ENCODE measurements at regions not wholly inside any gene's neighbourhood (a gene's known extent, or its start where the extent isn't known, plus 50 kb on each side); places are given as distances from the start of the nearest gene placed in this dataset.

- no peak for TF ChIP-seq CTCF (IDR thresholded peaks at IDR 0.05; ENCODE audit: insufficient read depth, low read depth, low read length)
- ChIA-PET CTCF (no interaction called here), POLR2A (no interaction called here)
- no peak for DNase-seq (ENCODE audit: low read depth)
- no peak overlapping the region for H3K4me3 ChIP-seq (ENCODE audit: low read depth, low read length)
- H3K36me3 ChIP-seq (ENCODE audit: control insufficient read depth, insufficient read depth, low read length): no peaks in the 10 kb centered on the region
- H3K27me3 ChIP-seq (ENCODE audit: control insufficient read depth, insufficient read depth, low read length): no peaks in the 10 kb centered on the region
Observed at GRCh38 chr5:2488593-2488992, 262.9 kb downstream of the IRX2 start.

GRCh38 chr5:2487152-2487763 lies 264.2 kb downstream of the IRX2 start:
- CTCF ChIA-PET: no interaction called here
- POLR2A ChIA-PET: no interaction called here
- DNase-seq (ENCODE audit: low read depth): no peak
- no peaks in the 10 kb centered on the region for H3K36me3 ChIP-seq (ENCODE audit: control insufficient read depth, insufficient read depth, low read length)
- H3K27me3 ChIP-seq (ENCODE audit: control insufficient read depth, insufficient read depth, low read length): no peaks in the 10 kb centered on the region
- H3K4me3 ChIP-seq (ENCODE audit: low read depth, low read length): no peak overlapping the region
- no peak for TF ChIP-seq CTCF (IDR thresholded peaks at IDR 0.05; ENCODE audit: insufficient read depth, low read depth, low read length)

- TF ChIP-seq CTCF (IDR thresholded peaks at IDR 0.05; ENCODE audit: insufficient read depth, low read depth, low read length): no peak
- no peaks in the 10 kb centered on the region for H3K36me3 ChIP-seq (ENCODE audit: control insufficient read depth, insufficient read depth, low read length)
- H3K27me3 ChIP-seq (ENCODE audit: control insufficient read depth, insufficient read depth, low read length): no peaks in the 10 kb centered on the region
- ChIA-PET CTCF (no interaction called here), POLR2A (no interaction called here)
- DNase-seq (ENCODE audit: low read depth): no peak
- no peak overlapping the region for H3K4me3 ChIP-seq (ENCODE audit: low read depth, low read length)
Observed at GRCh38 chr5:2486373-2486772, 265.1 kb downstream of the IRX2 start.

GRCh38 chr5:2482778-2483177 lies 268.7 kb downstream of the IRX2 start:
- no peaks in the 10 kb centered on the region for H3K36me3 ChIP-seq (ENCODE audit: control insufficient read depth, insufficient read depth, low read length)
- DNase-seq (ENCODE audit: low read depth): no peak
- no peak overlapping the region for H3K4me3 ChIP-seq (ENCODE audit: low read depth, low read length)
- no peak for TF ChIP-seq CTCF (IDR thresholded peaks at IDR 0.05; ENCODE audit: insufficient read depth, low read depth, low read length)
- no peaks in the 10 kb centered on the region for H3K27me3 ChIP-seq (ENCODE audit: control insufficient read depth, insufficient read depth, low read length)
- POLR2A ChIA-PET: no interaction called here
- CTCF ChIA-PET: no interaction called here

GRCh38 chr5:2480871-2481270 lies 270.6 kb downstream of the IRX2 start:
- Histone ChIP-seq H3K27me3 (ENCODE audit: control insufficient read depth, insufficient read depth, low read length) (no peaks in the 10 kb centered on the region), H3K4me3 (ENCODE audit: low read depth, low read length) (no peak overlapping the region), H3K36me3 (ENCODE audit: control insufficient read depth, insufficient read depth, low read length) (no peaks in the 10 kb centered on the region)
- TF ChIP-seq CTCF (IDR thresholded peaks at IDR 0.05; ENCODE audit: insufficient read depth, low read depth, low read length): no peak
- ChIA-PET CTCF (interaction anchor here (0.6 kb wide), 1 partner anchor 1346 kb away, joined by 3 read pairs; no protein-coding TSS in a partner anchor), POLR2A (no interaction called here)
- DNase-seq (ENCODE audit: low read depth): no peak

Measured in BJ (cell line).